ENCODE measurements at regions not wholly inside any gene's neighbourhood (a gene's known extent, or its start where the extent isn't known, plus 50 kb on each side); places are given as distances from the start of the nearest gene placed in this dataset.

DNA sequence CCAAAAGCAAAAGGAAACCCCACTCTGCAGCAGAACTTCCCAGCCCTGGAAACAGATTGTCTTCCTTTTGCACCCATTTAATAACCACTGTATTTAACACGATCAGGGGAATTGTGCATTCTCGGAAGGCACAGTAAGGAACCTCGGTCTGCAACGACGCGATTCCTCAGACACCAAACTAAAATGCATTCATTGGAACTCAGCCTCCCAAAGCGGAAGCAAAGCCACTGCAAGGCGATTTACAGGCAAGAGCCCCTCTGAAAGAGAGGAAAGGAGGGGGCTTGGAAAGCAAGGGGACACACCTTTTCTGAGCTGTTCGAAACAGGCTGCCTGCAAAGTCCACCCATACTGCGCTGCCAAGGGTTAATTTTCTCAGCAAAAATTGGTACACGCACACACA lies 297.7 kb downstream of the OMA1 start:
- Histone ChIP-seq H3K79me2 (ENCODE audit: insufficient read depth, low read length) (no peaks in the 10 kb centered on the region), H2AFZ (ENCODE audit: low read depth, low read length, poor library complexity, severe bottlenecking) (no peak overlapping the region), H3K9me3 (ENCODE audit: control insufficient read depth in 1 of 2, insufficient read depth in 1 of 2, low read depth in 1 of 2, low read length in 2 of 2) (no peaks in the 10 kb centered on the region), H3K36me3 (ENCODE audit: control insufficient read depth in 1 of 2, insufficient read depth in 2 of 2, low read length in 2 of 2) (no peaks in the 10 kb centered on the region), H3K4me2 (ENCODE audit: low read length) (no peak overlapping the region), H3K27ac (ENCODE audit: low read depth, low read length) (no peak overlapping the region), H3K9ac (ENCODE audit: low read length) (no peak overlapping the region), H4K20me1 (ENCODE audit: insufficient read depth) (no peaks in the 10 kb centered on the region), H3K4me3 (replicated peaks in 1 of 2; ENCODE audit: low read depth in 1 of 2, low read length in 2 of 2) (no peak overlapping the region), H3K27me3 (ENCODE audit: insufficient read depth, low read length) (peaks cover 37% of the 10 kb centered on the region), H3K4me1 (ENCODE audit: control insufficient read depth in 1 of 2, insufficient read depth in 2 of 2, low read length in 2 of 2) (no peaks in the 10 kb centered on the region), H3K9me2 (ENCODE audit: insufficient read depth) (no peaks in the 10 kb centered on the region)
- POLR2A ChIA-PET, result no interaction called here
- CTCF ChIA-PET, result no interaction called here
- DNase-seq (ENCODE audit: low read depth, low spot score), result no peak
- intact Hi-C loops (cut with micrococcal nuclease), result no loop called here
- TF ChIP-seq CBX3 (IDR thresholded peaks at IDR 0.05; ENCODE audit: low read depth) (no peak), POLR2AphosphoS5 (IDR thresholded peaks at IDR 0.05; ENCODE audit: low read depth, low read length) (no peak), EZH2 (IDR thresholded peaks at IDR 0.05) (no peak), POLR2A (IDR thresholded peaks at IDR 0.05; ENCODE audit: borderline replicate concordance, extremely low read depth, insufficient read depth, insufficient read length) (no peak)
- no peak for ATAC-seq
- no TSS peak for BruUV-seq (replicated peaks)
- RAD21 ChIA-PET (ENCODE audit: low non-redundant PET in 1 of 2, low total read pairs in 2 of 2, uncharacterized antibody in 2 of 2, unreplicated experiment in 2 of 2), result no interaction called here

GRCh38 chr1:58248072-58248471 lies 298.5 kb downstream of the OMA1 start:
- no peaks in the 10 kb centered on the region for H3K9me2 ChIP-seq (ENCODE audit: insufficient read depth)
- BruUV-seq (replicated peaks), result no TSS peak
- no peak overlapping the region for H3K4me3 ChIP-seq (replicated peaks in 1 of 2; ENCODE audit: low read depth in 1 of 2, low read length in 2 of 2)
- TF ChIP-seq SP1 (IDR thresholded peaks at IDR 0.05; ENCODE audit: low read depth), result no peak
- no peak for TF ChIP-seq ELF1 (IDR thresholded peaks at IDR 0.05; ENCODE audit: borderline replicate concordance, low read depth)
- TF ChIP-seq ZFX (IDR thresholded peaks at IDR 0.05), result no peak
- TF ChIP-seq, protein P1, sequence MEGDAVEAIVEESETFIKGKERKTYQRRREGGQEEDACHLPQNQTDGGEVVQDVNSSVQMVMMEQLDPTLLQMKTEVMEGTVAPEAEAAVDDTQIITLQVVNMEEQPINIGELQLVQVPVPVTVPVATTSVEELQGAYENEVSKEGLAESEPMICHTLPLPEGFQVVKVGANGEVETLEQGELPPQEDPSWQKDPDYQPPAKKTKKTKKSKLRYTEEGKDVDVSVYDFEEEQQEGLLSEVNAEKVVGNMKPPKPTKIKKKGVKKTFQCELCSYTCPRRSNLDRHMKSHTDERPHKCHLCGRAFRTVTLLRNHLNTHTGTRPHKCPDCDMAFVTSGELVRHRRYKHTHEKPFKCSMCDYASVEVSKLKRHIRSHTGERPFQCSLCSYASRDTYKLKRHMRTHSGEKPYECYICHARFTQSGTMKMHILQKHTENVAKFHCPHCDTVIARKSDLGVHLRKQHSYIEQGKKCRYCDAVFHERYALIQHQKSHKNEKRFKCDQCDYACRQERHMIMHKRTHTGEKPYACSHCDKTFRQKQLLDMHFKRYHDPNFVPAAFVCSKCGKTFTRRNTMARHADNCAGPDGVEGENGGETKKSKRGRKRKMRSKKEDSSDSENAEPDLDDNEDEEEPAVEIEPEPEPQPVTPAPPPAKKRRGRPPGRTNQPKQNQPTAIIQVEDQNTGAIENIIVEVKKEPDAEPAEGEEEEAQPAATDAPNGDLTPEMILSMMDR (IDR thresholded peaks at IDR 0.05 in 2 of 3, conservative IDR thresholded peaks at IDR 0.05 in 1 of 3; ENCODE audit: borderline replicate concordance in 1 of 3, insufficient read depth in 1 of 3, low read depth in 2 of 3, low read length in 2 of 3), result no peak
- TF ChIP-seq TCF7L2 (IDR thresholded peaks at IDR 0.05; ENCODE audit: borderline replicate concordance, extremely low read depth, insufficient read depth, insufficient read length), result no peak
- TF ChIP-seq SIN3A (IDR thresholded peaks at IDR 0.05; ENCODE audit: low read depth), result no peak
- no peak for TF ChIP-seq EGR1 (IDR thresholded peaks at IDR 0.05; ENCODE audit: low read depth)
- TF ChIP-seq, protein P2, sequence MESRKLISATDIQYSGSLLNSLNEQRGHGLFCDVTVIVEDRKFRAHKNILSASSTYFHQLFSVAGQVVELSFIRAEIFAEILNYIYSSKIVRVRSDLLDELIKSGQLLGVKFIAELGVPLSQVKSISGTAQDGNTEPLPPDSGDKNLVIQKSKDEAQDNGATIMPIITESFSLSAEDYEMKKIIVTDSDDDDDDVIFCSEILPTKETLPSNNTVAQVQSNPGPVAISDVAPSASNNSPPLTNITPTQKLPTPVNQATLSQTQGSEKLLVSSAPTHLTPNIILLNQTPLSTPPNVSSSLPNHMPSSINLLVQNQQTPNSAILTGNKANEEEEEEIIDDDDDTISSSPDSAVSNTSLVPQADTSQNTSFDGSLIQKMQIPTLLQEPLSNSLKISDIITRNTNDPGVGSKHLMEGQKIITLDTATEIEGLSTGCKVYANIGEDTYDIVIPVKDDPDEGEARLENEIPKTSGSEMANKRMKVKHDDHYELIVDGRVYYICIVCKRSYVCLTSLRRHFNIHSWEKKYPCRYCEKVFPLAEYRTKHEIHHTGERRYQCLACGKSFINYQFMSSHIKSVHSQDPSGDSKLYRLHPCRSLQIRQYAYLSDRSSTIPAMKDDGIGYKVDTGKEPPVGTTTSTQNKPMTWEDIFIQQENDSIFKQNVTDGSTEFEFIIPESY (IDR thresholded peaks at IDR 0.05; ENCODE audit: extremely low read depth, insufficient replicate concordance, low read length), result no peak
- TF ChIP-seq, protein P3, sequence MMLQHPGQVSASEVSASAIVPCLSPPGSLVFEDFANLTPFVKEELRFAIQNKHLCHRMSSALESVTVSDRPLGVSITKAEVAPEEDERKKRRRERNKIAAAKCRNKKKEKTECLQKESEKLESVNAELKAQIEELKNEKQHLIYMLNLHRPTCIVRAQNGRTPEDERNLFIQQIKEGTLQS (IDR thresholded peaks at IDR 0.05), result no peak
- TF ChIP-seq POLR2A (IDR thresholded peaks at IDR 0.05; ENCODE audit: borderline replicate concordance, extremely low read depth, insufficient read depth, insufficient read length), result no peak
- TF ChIP-seq FOSL1 (IDR thresholded peaks at IDR 0.05; ENCODE audit: low read depth), result no peak
- DNase-seq (ENCODE audit: low read depth, low spot score) (no peak), ATAC-seq (no peak)
- no peaks in the 10 kb centered on the region for H3K9me3 ChIP-seq (ENCODE audit: control insufficient read depth in 1 of 2, insufficient read depth in 1 of 2, low read depth in 1 of 2, low read length in 2 of 2)
- H3K9ac ChIP-seq (ENCODE audit: low read length), result no peak overlapping the region
- intact Hi-C loops (cut with micrococcal nuclease), result no loop called here
- peaks cover 39% of the 10 kb centered on the region for H3K27me3 ChIP-seq (ENCODE audit: insufficient read depth, low read length)
- no peaks in the 10 kb centered on the region for H4K20me1 ChIP-seq (ENCODE audit: insufficient read depth)
- H3K4me2 ChIP-seq (ENCODE audit: low read length), result no peak overlapping the region
- H2AFZ ChIP-seq (ENCODE audit: low read depth, low read length, poor library complexity, severe bottlenecking), result no peak overlapping the region
- RAD21 ChIA-PET (ENCODE audit: low non-redundant PET in 1 of 2, low total read pairs in 2 of 2, uncharacterized antibody in 2 of 2, unreplicated experiment in 2 of 2), result interaction anchor here in 1 of 2 experiments (0.6 kb wide), 1 partner anchor 43 kb away, joined by 7 read pairs; no protein-coding TSS in a partner anchor
- H3K27ac ChIP-seq (ENCODE audit: low read depth, low read length), result no peak overlapping the region
- H3K79me2 ChIP-seq (ENCODE audit: insufficient read depth, low read length), result no peaks in the 10 kb centered on the region
- no peaks in the 10 kb centered on the region for H3K4me1 ChIP-seq (ENCODE audit: control insufficient read depth in 1 of 2, insufficient read depth in 2 of 2, low read length in 2 of 2)
- no peaks in the 10 kb centered on the region for H3K36me3 ChIP-seq (ENCODE audit: control insufficient read depth in 1 of 2, insufficient read depth in 2 of 2, low read length in 2 of 2)
- POLR2A ChIA-PET, result no interaction called here
- CTCF ChIA-PET, result no interaction called here
